HG03520 (cell line): ENCODE measurements at regions not wholly inside any gene's neighbourhood (a gene's known extent, or its start where the extent isn't known, plus 50 kb on each side); places are given as distances from the start of the nearest gene placed in this dataset.

Source experiments
- ATAC-seq: cut with Tn5 transposase; IDR thresholded peaks from one replicate; pipeline ENCODE4 v1.9.1; 2021; ENCODE audit warnings: mild to moderate bottlenecking, moderate library complexity; ENCODE audit not compliant: unreplicated experiment

DNA sequence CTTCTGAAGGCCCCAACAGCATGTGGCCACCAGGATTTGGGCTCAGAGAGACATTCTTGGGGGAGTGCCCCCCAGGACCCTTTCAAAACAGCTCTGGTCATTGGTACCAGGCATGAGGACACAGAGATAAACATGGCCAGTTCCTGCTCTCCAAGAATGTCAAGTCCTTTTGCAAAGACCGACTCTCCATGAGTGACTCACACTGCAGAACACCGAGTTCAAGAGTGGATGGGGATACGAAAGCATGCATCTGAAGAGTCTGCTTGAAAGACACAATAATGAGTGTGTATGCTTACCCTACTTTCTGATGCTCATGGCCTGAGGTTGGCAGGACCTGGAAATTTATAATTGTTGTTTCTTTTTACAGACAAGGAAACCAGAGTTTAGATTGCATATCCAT, 450.6 kb downstream of the TSN start:
- ATAC-seq, result no peak

DNA sequence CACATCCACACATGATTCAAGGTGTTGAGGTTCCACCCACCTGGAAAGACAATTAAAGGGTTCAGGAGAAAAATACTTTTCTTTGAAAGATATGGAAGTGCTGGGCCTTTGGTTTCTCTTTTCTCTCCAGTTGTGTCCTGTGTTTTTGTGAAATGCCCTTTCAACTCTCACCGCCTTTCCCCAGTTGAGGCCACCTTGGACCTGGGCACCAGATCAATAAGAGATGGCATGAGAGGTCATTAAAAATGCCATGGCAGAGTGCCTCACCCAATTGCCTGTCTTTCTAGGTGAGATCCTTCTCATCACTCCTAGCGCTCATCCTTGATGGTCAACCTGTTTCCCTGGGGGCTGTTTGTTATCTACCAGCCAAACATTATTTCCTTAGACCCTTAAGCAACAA, 453.9 kb downstream of the TSN start:
- ATAC-seq, result no peak

DNA sequence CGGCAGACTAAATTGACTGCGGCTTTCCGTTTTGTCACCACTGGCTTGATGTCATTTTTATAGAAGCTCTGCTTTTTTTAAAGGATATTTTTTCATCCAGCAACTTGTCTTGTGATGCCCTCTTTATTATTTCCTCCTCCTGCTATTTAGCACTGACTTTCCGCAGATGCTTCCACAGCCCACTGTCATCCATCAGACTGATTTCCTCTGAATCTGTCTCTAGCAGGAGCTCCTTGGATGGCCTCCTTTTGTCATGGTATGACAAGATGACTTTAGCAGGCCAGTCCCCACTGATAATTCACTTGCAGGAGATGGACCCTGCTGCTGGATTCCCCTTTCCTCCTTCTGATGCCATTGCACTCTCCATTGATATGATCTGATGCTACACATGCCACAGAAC, 454.6 kb downstream of the TSN start:
- no peak for ATAC-seq

DNA sequence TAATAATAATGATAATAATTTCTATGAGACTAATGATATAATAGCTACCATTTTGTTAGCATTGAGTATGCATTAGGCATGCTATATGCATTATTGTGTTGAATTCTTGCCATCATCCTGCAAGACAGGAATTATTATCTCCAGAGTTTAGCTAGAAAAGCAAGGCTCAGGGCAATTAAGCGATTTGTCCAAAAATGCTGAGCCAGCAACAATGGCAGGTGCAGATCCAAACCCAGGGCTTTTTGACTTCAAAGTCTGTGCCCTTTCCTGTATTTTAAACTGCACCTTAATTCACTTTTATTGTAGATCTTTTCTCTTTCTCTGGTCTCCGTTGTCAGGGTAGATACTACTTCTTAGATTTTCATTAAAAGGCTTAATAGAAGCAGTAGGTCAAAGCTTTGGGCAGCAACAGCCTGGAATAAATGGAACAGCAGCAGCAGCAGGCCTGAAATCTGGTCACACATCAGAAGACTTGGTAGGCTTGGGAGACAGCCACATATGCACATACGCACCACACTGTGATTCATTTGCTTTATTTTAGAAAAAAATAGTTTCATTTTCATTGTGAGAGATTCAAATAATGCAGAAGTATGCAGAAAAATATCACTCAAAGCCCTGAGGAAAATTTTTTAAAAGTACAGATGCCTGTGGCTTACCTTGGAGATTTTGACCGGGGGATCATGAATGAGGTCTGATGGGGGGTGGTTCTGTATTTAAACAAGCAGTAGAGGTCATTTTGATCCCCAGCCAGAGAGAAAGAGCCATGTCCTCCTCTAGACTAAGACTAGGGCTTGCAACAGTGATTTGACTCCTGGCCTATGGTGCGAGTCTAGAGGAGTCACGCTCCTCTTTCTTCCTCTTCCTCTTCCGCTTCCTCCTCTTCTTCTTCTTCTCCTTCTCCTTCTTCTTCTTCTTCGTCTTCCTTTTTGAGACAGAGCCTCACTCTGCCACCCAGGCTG, 455.7 kb downstream of the TSN start:
- ATAC-seq, result no peak

DNA sequence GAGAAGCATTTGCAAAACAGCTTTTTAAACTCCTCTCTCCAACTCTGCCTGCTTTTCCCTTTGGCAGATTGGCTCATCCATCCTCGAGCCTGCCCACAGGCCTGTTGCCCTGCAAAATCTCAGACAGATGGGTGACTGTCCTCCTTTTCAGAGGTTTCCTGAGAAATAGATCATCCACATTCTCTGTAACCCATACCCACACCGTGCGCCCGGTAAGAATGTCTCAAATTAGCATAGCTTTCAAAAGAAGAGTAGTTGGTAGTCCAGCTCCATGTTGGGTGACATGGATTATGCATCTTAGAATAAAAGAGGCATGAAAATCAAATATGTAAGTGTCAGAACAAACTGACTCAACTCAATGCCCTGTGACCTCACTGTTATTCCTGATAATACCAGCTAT, 457.9 kb downstream of the TSN start:
- ATAC-seq, result no peak

DNA sequence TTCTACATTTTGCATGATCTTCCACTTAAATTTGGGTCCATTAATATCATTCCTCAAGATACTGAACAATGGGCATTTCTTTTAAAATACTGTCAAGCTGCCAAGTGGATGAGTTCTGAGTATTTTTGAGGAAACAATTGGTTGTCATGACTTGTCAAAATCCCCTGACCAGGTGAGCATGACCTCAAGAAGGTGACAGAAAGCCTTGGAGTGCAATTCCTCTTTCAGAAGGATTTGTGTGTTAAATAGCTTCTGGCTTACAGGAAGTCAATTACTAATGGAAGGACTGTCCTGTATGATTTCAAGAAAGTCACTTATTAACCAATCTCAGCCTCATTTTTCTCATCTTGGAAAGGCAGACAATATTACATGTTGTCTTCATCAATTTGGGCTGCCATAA, 460.6 kb downstream of the TSN start:
- no peak for ATAC-seq

DNA sequence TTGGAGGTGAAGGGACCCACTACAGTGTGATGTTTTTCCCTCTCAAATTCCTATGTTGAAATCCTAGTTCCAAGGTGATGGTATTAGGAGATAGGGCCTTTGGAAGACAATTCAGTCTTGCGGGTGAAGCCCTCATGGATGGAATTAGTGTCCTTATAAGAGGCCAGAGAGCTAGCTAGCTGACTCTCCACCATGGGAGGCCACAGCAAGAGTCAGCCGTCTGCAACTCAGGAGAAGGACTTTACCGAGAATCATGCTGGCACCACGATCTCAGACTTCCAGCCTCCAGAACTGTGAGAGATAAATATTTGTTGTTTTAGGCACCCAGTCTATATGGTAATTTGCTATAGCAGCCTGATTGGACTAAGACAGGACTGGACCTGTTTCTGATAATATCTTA, 461.4 kb downstream of the TSN start:
- no peak for ATAC-seq

DNA sequence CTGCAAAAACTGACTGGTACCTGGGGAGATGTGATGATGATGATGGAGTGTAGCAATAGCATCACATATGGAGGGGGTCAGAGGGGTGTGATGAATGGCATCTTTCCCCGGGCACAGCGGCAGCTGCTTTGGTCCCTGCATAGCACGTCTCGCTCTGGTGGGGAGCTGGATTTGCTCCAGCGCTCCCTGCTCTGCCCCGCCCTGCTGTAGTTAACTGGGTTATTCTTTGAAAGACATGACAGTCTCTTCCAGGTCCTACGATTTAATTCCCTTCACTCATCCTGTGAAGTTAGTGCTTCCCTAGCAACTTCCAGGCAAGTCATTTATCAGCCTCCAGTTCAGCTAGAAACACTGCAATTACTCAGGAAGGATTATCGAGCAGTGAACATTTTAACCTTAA, 463.1 kb downstream of the TSN start:
- no peak for ATAC-seq

DNA sequence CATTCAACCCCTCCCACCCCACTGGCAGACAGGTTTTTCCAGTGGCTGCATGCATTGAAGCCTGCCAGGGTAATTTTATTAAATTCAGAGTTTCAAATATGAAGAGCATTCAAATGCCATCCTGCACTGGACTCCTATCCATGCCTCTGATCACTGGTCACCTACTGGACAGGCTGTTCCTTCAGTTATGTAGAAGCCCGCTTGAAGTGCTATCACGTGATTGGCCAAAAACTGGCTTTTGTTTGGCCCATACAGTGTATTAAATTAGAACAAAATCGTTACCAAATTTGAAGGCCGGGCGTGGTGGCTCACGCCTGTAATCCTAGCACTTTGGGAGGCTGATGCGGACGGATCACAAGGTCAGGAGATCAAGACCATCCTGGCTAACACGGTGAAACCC, 464.1 kb downstream of the TSN start:
- no peak for ATAC-seq

DNA sequence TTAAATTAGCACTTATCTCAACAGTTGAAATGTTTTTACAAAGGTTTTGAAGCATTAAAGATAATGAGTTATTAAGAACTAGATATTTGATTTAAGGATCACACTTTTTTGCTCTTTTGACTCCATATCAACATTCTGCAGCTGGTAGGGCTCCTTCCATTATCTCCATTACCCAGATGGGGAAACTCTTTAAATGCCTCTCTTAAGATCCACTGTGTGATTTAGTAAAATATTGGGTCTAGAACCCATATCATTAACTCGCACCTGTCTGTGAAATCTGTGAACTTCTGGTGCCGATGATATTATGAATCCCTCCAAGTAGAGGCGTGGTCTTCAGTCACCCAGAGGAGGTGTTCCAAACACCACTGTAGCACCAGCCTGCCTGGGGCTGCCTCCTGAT, 466.2 kb downstream of the TSN start:
- no peak for ATAC-seq

DNA sequence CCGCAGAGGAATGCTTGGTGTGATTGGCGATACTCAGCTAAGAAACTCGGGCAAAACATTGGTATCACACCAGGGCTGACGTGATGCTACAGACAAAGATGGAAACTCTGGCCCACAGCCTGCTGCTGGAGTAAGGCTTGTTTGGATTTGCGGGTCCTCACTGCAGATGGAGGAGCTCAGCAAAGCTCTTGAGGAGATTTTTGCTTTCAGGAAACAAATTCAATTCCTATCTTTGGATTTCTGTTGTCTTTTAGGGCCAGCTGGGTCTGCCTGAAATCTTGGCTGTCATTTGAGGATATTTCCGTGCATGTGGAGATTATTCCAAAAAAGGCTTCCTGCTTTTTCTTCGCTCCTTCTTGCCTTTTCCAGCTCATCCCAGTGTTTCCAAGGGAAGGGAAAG, 475.8 kb downstream of the TSN start:
- ATAC-seq, result no peak

DNA sequence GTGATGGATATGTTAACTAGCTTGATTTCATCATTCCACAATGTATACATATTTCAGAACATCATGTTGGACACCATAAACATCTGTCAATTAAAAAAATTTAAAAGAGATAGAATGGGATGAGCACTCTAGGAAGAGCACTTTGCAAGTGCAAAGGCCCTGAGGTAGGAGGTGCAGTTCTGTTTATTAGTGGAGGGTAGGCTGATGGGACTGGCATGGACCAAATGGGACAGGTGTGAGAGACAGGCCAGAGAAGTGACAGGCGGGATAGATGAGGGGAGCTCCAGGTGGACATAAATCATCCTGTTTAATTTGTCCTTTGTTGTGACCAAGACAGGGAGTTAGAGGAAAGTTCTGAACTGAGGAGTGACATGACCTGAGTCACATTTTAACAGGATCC, 477.9 kb downstream of the TSN start:
- no peak for ATAC-seq

DNA sequence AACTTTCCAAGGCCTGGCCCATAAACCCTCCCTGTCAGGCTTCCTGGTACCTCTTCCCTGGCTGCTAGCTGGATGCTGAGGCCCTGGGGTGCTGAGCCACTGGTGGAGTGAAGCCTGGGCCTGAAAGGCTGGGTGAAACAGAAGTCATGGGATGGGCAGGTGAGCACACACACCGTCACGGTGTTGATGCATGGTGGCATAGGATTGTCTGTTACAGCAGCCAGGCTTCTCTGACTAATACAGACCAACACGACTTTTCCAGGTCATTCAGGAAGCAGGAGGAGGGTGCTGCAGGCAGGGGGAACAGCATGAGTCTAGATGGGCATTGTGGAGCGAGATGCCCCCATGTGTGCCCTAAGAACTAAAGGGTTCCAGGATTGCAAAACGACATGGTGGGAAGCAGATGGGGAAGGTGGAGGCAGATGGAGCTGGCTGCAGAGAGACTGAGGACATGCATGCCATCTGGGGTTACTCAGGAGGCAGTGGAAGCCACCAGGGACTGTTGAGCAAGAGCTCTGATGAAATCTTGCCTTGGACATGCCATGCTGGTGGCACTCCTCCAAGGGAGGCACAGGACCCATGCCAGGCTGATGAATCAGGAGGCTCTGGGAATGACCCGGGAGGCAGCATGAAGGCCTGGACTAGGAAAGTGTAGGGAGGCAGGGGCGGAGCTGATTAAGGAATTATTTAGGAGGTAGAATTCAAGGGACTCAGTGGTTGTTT, 480.9 kb downstream of the TSN start:
- no peak for ATAC-seq

DNA sequence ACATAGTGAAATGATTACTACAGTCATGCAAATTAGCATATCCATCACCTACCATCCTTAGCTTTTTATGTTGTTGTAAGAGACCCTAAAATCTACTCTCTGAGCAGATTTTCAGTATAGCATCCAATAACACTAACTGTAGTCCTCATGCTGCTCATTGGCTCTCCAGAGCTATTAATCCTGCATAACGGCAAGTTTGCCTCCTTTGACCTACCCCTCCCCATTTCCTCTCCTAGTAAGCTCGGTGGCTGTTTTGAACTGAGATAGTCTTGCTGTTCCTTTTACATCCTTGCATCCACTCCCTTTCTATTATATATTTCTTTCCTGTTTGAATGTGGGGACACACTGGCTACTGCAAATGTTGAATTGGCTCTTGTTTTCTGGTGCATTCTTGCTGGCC, 481.5 kb downstream of the TSN start:
- ATAC-seq, result no peak

DNA sequence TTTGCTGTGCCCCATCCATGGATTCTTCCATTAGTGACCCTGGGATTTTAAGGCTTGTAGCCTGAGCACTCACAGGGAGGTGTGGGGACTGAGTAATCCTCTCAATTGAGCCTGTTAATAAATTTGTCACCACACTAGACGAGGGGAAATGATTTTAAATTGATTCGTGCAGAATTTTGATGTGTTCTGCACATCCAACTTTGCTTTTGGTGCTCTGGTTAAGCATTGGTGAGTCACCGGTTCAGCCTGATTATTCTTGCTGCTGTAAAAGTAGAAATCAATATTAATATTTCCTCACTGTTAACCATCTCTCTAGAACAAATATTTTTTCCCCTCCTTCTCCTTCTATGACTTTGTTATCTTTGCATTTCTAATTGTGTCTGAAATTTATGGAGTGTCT, 482.0 kb downstream of the TSN start:
- no peak for ATAC-seq

DNA sequence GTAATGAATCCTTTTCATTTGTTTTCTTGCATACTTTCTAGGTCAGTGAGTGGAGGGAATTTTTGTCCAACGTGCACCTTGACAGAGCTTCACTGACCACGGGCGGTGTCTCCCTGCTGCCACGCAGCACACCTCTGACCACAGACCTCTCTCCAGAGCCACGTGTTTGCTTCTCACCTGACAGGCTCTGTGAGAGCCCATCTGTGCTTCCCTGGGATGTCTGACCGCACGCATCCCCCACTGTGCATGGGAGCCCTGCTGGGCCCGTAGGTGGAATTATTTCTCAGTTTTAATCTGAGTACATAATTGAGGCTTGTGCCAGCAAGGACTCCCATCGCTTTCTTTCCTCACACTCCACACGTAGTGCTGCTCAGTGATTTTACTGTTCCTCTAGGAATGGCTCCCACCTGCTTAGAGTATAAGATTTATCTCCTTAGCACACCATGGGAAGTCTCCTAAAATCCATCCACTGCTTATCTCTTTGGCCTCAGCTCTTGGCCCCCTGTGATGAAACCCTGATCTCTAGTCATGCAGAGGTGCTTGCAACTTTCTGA, 482.6 kb downstream of the TSN start:
- ATAC-seq, result no peak

DNA sequence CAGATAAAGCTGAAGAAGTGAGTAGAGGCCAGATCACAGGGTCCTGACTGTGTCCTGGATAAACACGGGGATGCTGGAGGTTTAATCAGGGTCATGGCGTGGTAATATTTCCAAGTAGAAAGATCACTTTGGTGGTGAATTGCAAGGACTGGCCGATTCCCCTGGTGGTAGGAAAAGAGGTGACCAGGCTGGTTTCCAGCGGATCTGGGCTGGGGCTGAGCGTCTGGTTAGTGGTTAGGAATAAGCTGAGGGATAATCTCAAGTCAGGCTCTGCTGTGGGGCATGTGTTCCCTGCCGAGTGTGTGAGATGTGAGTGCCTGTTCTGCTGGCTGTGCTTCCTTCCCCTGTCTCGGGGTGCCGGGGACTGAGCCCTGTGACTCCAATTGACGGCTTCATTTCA, 484.0 kb downstream of the TSN start:
- ATAC-seq, result no peak

DNA sequence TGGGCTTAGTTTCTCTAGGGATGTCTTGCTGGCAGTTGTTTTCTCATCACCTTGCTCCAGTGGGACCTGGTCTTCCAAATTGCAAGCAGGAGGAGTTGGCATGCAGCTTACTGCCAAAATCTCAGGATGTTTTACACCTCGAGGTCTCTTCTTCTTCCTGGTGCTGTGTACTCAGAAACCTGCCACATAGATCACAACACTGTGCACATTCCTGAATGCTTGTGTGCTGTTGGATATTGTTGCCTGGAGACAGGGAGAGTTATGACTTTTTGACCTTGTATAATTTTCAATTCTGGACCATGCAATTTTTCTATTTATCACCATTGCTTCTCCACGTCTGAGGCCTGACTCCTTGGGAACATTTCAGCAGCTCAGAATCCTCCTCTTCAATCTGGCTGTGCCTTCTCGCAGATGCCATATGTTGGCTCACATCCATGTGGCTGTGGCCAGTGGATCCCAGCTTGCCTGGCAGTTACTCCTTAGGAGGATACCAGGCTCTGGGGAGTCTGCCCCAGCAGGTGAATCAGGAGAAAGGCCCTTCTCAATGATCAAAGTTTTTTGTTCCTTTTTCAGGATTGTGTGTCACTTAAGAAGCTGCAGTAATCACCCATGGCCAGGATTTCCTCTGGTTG, 489.3 kb downstream of the TSN start:
- no peak for ATAC-seq

DNA sequence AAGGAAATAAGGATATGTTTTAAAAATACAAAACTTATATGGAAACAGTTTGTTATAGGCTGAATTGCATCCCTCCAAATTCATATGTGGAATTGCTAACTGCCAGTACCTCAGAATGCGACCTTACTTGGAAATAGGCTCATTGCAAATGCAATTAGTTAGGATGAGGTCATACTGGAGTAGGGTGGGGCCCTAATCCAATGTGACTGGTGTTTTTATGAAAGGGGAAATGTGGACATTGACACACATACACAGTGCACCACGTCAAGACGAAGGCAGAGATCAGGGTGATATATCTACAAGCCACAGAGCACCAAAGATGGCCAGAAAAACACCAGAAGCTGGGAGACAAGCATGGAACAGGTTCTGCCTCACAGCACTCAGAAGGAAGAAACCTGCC, 494.2 kb downstream of the TSN start:
- ATAC-seq, result no peak

DNA sequence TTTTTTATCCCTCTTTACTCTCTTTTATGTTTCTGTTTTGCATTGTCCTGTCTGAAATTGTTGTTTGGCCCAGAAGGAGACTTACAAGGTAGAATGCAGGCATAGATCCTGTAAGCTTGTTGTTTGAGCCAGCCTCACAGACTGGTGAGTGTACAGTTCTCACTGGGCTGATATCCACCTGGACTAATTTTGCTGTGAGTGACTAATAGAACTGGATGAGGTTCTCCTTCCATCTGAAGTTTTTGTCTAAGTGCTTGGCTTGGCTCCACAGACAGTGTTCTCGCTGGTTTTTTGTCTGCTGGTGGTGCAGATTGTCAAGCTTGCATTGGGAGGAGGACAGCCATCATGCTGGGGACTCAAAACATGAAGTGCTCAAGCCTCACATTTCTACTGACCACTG, 495.7 kb downstream of the TSN start:
- no peak for ATAC-seq

DNA sequence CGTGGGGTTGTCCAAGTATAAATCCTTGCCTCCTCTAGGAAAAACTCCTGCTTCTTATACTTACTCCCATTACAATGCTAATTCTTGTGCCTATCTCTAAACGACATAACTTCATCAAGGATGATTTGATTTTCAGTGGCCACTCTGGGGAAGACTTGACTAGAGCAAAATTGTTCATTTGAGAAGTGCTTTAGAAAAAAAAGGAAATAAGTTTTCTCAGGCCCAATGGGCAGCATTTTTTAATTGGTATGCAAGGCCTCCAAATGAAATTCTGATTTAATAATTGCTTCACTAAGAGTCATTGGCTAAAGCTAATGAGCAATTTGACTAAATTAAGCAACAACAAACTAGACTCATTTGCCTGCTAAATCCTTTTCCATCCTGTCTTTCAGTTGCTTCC, 496.1 kb downstream of the TSN start:
- ATAC-seq, result no peak

DNA sequence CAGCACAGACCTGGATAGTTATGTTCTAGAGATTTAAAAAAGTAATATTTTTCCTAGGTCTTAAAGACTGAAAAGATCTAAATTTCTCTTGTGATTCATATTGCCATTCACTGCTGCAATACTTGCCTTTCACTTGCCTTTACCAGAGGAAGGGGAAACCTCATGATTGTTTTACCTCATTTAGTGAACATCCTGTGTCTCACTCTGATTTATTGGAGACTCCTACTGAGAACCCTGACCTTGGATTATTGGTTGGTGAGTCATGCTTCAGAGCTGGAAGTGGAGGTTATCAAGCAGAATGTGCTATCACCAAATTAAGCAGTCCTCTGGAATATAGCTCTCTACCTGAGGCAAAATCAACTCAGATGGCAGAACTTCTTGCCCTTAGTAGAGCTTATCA, 500.5 kb downstream of the TSN start:
- ATAC-seq, result no peak
